Nephron progenitor cell (in vitro differentiated cells): ENCODE measurements at regions not wholly inside any gene's neighbourhood (a gene's known extent, or its start where the extent isn't known, plus 50 kb on each side); places are given as distances from the start of the nearest gene placed in this dataset.

Source experiments
- DNase-seq: peaks from one replicate; pipeline ENCODE4 v3.0.0; 2021
- H3K27ac Mint-ChIP-seq: 2 replicates; pipeline ENCODE4 v1.8.0; 2021; ENCODE audit warnings: mild to moderate bottlenecking, moderate library complexity, mixed read lengths
- H3K27me3 Mint-ChIP-seq: 2 replicates; pipeline ENCODE4 v1.8.0; 2021; ENCODE audit warnings: mild to moderate bottlenecking, low read depth, mixed read lengths; ENCODE audit not compliant: poor library complexity
- H3K36me3 Mint-ChIP-seq: 2 replicates; pipeline ENCODE4 v1.8.0; 2021; ENCODE audit warnings: low read depth, mixed read lengths
- H3K4me1 Mint-ChIP-seq: 2 replicates; pipeline ENCODE4 v1.8.0; 2021; ENCODE audit warnings: mixed read lengths
- H3K4me3 Mint-ChIP-seq: 2 replicates; pipeline ENCODE4 v1.8.0; 2021; ENCODE audit warnings: mild to moderate bottlenecking, moderate library complexity, mixed read lengths
- H3K9me3 Mint-ChIP-seq: 2 replicates; pipeline ENCODE4 v1.8.0; 2021; ENCODE audit warnings: mild to moderate bottlenecking, moderate library complexity, mixed read lengths
- CTCF ChIP-seq: fragments of 200-600 bp; sonication (generic); IDR thresholded peaks from 2 replicates; pipeline ENCODE4 v1.5.0; 2021; ENCODE audit warnings: antibody characterized with exemption

GRCh38 chr2:48162742-48163141, 151.7 kb upstream of the FOXN2 start:
- no peak overlapping the region for H3K27ac Mint-ChIP-seq
- no peaks in the 10 kb centered on the region for H3K27me3 Mint-ChIP-seq
- no peaks in the 10 kb centered on the region for H3K36me3 Mint-ChIP-seq
- no peaks in the 10 kb centered on the region for H3K4me1 Mint-ChIP-seq
- no peak for DNase-seq
- no peak for TF ChIP-seq CTCF
- H3K9me3 Mint-ChIP-seq = peaks cover 39% of the 10 kb centered on the region
- no peak overlapping the region for H3K4me3 Mint-ChIP-seq

GRCh38 chr2:48165070-48165753, 149.3 kb upstream of the FOXN2 start:
- Mint-ChIP-seq H3K4me1 (no peaks in the 10 kb centered on the region), H3K9me3 (peaks cover 17% of the 10 kb centered on the region), H3K36me3 (no peaks in the 10 kb centered on the region), H3K27me3 (no peaks in the 10 kb centered on the region), H3K4me3 (no peak overlapping the region), H3K27ac (no peak overlapping the region)
- DNase-seq = no peak
- no peak for TF ChIP-seq CTCF

- Mint-ChIP-seq H3K9me3 (peaks cover 8% of the 10 kb centered on the region), H3K27me3 (no peaks in the 10 kb centered on the region), H3K4me1 (peaks cover 13% of the 10 kb centered on the region), H3K27ac (no peak overlapping the region), H3K36me3 (no peaks in the 10 kb centered on the region), H3K4me3 (no peak overlapping the region)
- no peak for TF ChIP-seq CTCF
- DNase-seq = no peak
These were observed 145.3 kb upstream of the FOXN2 start for GRCh38 chr2:48169141-48169592.

- no peak for TF ChIP-seq CTCF
- Mint-ChIP-seq H3K4me3 (no peak overlapping the region), H3K36me3 (no peaks in the 10 kb centered on the region), H3K27me3 (no peaks in the 10 kb centered on the region), H3K27ac (no peak overlapping the region), H3K9me3 (peaks cover 8% of the 10 kb centered on the region), H3K4me1 (peaks cover 13% of the 10 kb centered on the region)
- no peak for DNase-seq
These were observed 144.2 kb upstream of the FOXN2 start for GRCh38 chr2:48170281-48170680.

- H3K9me3 Mint-ChIP-seq = peaks cover 3% of the 10 kb centered on the region
- TF ChIP-seq CTCF = no peak
- no peak overlapping the region for H3K4me3 Mint-ChIP-seq
- H3K36me3 Mint-ChIP-seq = no peaks in the 10 kb centered on the region
- peaks cover 13% of the 10 kb centered on the region for H3K4me1 Mint-ChIP-seq
- H3K27ac Mint-ChIP-seq = no peak overlapping the region
- no peaks in the 10 kb centered on the region for H3K27me3 Mint-ChIP-seq
- no peak for DNase-seq
These were observed 141.3 kb upstream of the FOXN2 start for GRCh38 chr2:48173141-48173540.

GRCh38 chr2:48174503-48174902, 140.0 kb upstream of the FOXN2 start:
- TF ChIP-seq CTCF = no peak
- Mint-ChIP-seq H3K27ac (no peak overlapping the region), H3K27me3 (peaks cover 3% of the 10 kb centered on the region), H3K4me1 (peaks cover 13% of the 10 kb centered on the region), H3K9me3 (peaks cover 4% of the 10 kb centered on the region), H3K4me3 (no peak overlapping the region), H3K36me3 (no peaks in the 10 kb centered on the region)
- DNase-seq = no peak
